ENCODE measurements at regions not wholly inside any gene's neighbourhood (a gene's known extent, or its start where the extent isn't known, plus 50 kb on each side); places are given as distances from the start of the nearest gene placed in this dataset.
"Not testable (repeated sequence)": the region's sequence is repeated elsewhere in the genome, so short reads cannot be mapped to it uniquely, and the experiment has no call there.

DNA sequence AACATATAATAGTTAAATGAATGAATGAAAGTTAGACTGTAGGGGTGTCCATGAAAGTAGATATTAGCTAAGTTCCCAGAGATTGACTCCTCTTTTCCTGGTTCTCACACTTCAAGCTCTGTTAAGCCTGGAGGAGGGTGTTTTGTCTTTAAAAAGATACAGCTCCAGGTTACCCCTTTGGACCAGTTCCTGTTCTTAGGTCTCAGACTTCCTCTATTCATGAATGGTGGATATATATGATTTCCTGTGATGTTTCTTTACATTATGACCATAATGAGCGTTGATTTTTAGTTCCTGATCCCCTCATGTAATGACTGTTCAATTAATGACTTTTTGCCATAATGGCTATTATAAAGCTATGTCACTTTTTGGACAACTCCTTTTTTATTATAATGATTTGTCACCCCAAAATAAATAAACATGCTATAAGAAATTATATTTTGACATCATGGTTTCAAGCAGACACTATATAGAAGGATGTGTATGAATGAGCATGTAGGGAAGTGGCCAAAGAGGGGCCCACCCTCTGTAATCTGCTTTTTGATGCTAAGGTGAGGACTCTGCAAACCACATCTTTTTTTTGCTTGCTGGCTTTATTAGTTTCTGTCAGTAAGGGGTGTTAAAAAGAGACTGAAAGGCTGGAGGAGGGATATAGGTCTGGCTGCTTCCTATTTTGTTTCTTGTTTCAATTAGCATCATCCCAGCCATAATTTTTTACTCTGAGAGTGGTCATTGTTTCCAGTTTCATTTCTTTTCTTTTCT lies 115.2 kb downstream of the FAM72B start:
- DNase-seq; H3K27me3 Mint-ChIP-seq; H3K36me3 Mint-ChIP-seq (ENCODE audit: low read depth); H3K4me3 Mint-ChIP-seq; H3K27ac Mint-ChIP-seq; H3K9me3 Mint-ChIP-seq; intact Hi-C loops (cut with micrococcal nuclease); POLR2A ChIA-PET; H3K4me1 Mint-ChIP-seq (ENCODE audit: low read depth); CTCF ChIA-PET; ATAC-seq: not testable (repeated sequence)

DNA sequence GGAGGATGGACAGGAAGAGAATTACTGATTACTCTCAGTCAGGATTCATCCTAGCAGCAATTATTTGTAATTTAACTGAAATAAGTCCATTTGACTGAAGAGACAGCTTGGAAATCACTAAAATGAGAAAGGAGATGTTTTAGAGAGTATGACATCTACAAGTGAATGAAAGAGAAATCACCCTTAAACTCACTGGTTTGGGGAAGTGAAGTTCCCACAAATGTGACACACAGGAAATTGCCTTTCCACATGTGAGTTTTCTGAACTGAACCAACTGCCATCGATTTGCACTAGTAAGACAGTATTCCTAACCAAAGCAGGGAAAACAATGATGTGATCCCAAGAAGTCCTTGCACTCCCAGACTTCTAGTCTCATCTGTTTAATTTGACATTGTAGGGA lies 110.3 kb downstream of the FAM72B start:
- CTCF ChIA-PET; H3K4me3 Mint-ChIP-seq; H3K9me3 Mint-ChIP-seq; intact Hi-C loops (cut with micrococcal nuclease); H3K27me3 Mint-ChIP-seq; POLR2A ChIA-PET; DNase-seq; ATAC-seq; H3K27ac Mint-ChIP-seq; H3K36me3 Mint-ChIP-seq (ENCODE audit: low read depth): not testable (repeated sequence)
- H3K4me1 Mint-ChIP-seq (ENCODE audit: low read depth) = peaks cover 10% of the 10 kb centered on the region

DNA sequence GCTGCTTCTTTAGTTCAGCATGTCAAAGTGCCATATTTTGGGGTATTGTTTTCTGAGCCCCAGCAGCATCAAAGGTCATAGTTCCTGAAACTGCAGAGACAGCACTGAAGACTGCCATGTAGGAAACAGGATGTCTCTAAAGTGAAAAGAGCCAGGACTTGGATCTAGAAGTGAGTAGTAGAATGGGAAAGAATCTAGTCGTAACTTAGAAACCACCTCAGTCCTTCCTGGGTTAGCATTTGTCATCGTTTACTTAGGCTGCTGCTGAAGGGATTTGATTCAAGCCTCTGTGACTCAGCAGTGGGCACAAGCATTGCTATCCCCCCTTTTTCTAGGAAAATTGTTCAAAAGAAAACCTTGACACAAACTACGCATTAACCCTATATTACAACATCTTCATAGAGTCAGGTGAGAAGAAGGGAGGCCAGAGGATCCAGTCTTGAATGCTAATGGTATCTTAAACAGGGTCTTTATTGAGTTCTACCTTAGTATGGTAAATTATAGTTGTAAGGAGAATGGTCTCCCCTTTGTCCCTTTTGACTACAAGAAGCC lies 108.8 kb downstream of the FAM72B start:
- H3K4me3 Mint-ChIP-seq; intact Hi-C loops (cut with micrococcal nuclease): not testable (repeated sequence)

DNA sequence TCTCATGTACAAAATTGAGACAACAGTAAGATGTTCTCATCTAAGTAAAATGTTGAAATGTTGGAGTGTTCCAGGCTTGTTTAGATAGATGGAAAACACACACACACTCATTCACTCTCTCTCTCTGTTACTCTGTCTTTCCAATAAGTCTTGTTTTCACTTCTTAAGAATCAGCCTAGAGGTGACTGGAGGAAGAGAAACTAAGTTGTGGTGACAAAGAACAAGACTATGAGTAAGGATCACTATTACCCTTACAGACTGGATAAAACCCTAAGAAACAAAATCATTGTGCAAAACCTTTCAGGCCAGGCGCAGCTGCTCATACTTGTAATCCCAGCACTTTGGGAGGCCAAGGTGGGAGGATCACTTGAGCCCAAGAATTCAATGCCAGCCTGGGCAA lies 107.5 kb downstream of the FAM72B start:
- H3K27me3 Mint-ChIP-seq; intact Hi-C loops (cut with micrococcal nuclease); H3K36me3 Mint-ChIP-seq (ENCODE audit: low read depth); CTCF ChIA-PET; H3K4me3 Mint-ChIP-seq; H3K27ac Mint-ChIP-seq; POLR2A ChIA-PET; H3K9me3 Mint-ChIP-seq; DNase-seq: not testable (repeated sequence)
- peak; percentile 88 for ATAC-seq
- H3K4me1 Mint-ChIP-seq (ENCODE audit: low read depth) = peaks cover 26% of the 10 kb centered on the region

More for the DNA sequence above, 108.8 kb downstream of the FAM72B start:
- H3K27me3 Mint-ChIP-seq; H3K36me3 Mint-ChIP-seq (ENCODE audit: low read depth); H3K9me3 Mint-ChIP-seq; DNase-seq; ATAC-seq; H3K27ac Mint-ChIP-seq; POLR2A ChIA-PET; CTCF ChIA-PET: not testable (repeated sequence)
- H3K4me1 Mint-ChIP-seq (ENCODE audit: low read depth) = peaks cover 17% of the 10 kb centered on the region

DNA sequence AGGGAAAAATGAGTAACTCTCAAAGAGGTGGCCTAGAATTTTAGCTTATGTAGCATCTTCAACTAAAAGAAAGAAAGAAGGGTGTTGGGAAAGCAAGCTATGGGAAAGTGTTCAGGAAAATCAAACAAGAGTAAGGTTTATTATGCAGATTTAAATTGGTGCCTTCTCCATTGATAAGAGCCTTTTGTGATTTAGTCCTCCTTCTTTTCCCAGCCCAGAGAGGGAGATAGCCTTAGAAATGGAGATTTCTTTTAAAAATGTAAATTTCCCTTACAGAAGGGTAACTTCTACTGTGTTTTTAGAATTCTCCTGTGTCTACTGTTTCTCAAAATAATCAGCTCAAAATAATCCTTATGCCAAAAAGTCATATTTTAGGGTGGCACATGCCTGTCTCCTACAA lies 104.5 kb downstream of the FAM72B start:
- POLR2A ChIA-PET; H3K27me3 Mint-ChIP-seq; H3K36me3 Mint-ChIP-seq (ENCODE audit: low read depth); H3K4me3 Mint-ChIP-seq; H3K9me3 Mint-ChIP-seq; H3K27ac Mint-ChIP-seq; intact Hi-C loops (cut with micrococcal nuclease); CTCF ChIA-PET; ATAC-seq; DNase-seq: not testable (repeated sequence)
- H3K4me1 Mint-ChIP-seq (ENCODE audit: low read depth) = peaks cover 22% of the 10 kb centered on the region

DNA sequence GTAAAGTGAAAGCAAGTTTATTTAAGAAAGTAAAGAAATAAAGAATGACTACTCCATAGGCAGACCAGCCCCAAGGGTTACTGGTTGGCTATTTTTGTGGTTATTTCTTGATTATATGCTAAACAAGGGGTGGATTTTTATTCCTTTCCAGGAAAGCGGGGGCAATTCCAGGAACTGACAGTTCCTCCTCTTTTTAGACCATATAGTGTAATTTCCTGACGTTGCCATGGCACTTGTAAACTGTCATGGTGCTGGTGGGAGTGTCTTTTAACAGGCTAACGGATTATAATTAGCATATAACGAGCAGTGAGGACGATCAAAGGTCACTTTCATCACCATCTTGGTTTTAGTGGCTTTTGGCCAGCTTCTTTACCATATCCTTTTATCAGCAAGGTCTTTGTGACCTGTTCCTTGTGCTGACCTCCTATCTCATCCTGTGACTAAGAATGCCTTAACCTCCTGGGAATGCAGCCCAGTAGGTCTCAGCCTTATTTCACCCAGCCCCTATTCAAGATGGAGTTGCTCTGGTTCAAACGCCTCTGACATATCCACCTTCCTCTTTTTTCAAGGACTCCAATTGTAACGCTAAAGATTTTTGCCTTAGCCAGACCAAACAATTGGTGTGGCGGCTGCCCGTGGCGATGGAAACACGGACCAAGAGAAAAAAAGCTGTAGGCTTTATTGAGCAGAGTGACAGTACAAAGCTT lies 103.8 kb downstream of the FAM72B start:
- H3K27ac Mint-ChIP-seq = peak overlapping the region; percentile 52
- CTCF ChIA-PET; H3K36me3 Mint-ChIP-seq (ENCODE audit: low read depth); H3K9me3 Mint-ChIP-seq; intact Hi-C loops (cut with micrococcal nuclease); H3K4me3 Mint-ChIP-seq; POLR2A ChIA-PET; H3K27me3 Mint-ChIP-seq: not testable (repeated sequence)
- ATAC-seq (peak; percentile 37), DNase-seq (peak; percentile 77)
- H3K4me1 Mint-ChIP-seq (ENCODE audit: low read depth) = peaks cover 21% of the 10 kb centered on the region

DNA sequence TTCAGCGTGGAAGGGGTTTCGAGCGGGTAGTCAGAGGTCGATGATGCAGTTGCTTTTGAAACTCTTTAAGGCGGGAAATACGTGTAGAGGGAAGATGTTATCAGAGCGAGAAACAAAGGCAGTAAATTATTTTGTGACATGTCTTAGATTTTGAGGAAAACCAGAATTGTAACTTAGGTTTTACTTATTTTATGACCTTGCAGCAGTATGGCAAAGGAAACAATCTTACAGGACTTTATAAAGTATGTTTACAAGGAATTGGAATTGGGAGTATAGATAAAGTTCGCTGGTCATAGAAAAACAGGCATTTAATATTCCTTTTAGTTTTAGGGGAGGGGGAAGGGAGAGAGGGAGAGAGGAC lies 103.3 kb downstream of the FAM72B start:
- H3K27ac Mint-ChIP-seq = peak overlapping the region; percentile 52
- CTCF ChIA-PET; DNase-seq; H3K4me3 Mint-ChIP-seq; POLR2A ChIA-PET; H3K9me3 Mint-ChIP-seq; H3K27me3 Mint-ChIP-seq; H3K36me3 Mint-ChIP-seq (ENCODE audit: low read depth); ATAC-seq; intact Hi-C loops (cut with micrococcal nuclease): not testable (repeated sequence)
- H3K4me1 Mint-ChIP-seq (ENCODE audit: low read depth) = peaks cover 20% of the 10 kb centered on the region

DNA sequence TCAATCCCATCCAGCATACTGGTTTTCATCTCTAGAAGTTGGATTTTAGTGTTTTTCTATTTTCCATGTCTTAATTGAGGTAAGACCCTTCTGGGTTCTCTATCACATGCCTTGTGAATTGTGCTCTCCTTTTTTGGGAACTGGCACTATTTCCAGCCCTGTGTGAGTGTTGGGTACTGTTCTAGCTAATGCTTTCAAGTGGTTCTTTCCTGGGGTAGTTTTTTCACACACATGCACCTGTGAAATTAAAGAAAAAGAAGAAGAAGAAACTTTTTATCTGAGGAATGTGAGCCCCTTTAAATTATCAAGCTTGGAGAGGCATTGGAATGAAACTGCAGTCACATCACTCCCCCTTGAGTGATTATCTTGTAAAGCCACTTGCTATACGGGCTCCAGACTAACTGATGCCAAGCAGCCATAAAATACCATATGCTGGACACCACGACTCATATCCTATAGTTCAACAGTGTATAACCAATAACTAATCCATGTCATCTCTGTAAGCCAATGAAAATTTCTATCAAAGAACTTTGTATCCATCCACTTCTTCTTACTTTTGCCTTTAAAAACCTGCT lies 102.4 kb downstream of the FAM72B start:
- H3K4me3 Mint-ChIP-seq; ATAC-seq; DNase-seq; H3K9me3 Mint-ChIP-seq; POLR2A ChIA-PET; H3K27me3 Mint-ChIP-seq; H3K27ac Mint-ChIP-seq; CTCF ChIA-PET; intact Hi-C loops (cut with micrococcal nuclease); H3K36me3 Mint-ChIP-seq (ENCODE audit: low read depth): not testable (repeated sequence)
- H3K4me1 Mint-ChIP-seq (ENCODE audit: low read depth) = peaks cover 19% of the 10 kb centered on the region

DNA sequence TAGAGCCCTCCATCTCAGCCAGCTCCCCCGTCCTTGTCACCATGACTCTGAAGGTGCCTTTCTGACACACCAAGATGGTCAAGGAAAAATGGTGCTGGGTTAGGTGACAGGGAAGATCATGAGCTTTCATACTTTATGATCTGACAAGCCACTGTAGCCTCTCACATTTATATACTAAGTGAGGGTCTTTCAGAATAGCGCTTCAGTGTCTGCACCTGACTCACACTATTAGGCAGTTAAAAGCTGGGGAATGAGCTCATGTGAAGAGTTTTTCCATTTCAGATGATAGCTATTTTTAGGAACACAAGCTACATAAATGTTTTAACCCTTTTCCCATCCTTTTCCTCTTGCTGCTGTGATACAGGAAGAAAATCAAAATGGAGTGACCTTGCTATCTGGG lies 101.1 kb downstream of the FAM72B start:
- H3K27me3 Mint-ChIP-seq; H3K27ac Mint-ChIP-seq; POLR2A ChIA-PET; intact Hi-C loops (cut with micrococcal nuclease); ATAC-seq; DNase-seq; H3K9me3 Mint-ChIP-seq; H3K4me3 Mint-ChIP-seq; CTCF ChIA-PET; H3K36me3 Mint-ChIP-seq (ENCODE audit: low read depth): not testable (repeated sequence)
- H3K4me1 Mint-ChIP-seq (ENCODE audit: low read depth) = peaks cover 23% of the 10 kb centered on the region

DNA sequence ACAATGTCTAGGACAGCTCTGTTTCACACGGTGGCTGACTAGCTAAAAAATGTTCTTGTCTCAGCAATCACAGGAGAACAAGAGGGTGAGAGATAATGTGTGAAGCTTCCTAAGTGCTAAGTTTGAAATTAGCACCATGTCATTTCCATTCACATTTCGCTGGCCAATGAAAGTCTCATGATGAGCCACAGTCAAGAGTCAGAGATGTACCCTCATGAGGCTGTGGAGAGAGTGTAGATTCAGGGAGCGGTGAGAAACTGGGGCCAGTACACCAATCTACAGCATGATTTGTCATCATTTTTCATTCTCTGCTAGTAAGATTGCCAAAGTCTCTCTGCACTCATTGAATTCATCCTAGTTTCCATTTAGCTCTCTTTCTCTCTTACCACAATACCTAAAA lies 97.9 kb downstream of the FAM72B start:
- intact Hi-C loops (cut with micrococcal nuclease); CTCF ChIA-PET; H3K36me3 Mint-ChIP-seq (ENCODE audit: low read depth); POLR2A ChIA-PET; DNase-seq; H3K4me3 Mint-ChIP-seq; H3K9me3 Mint-ChIP-seq; H3K27me3 Mint-ChIP-seq; H3K27ac Mint-ChIP-seq: not testable (repeated sequence)
- peaks cover 12% of the 10 kb centered on the region for H3K4me1 Mint-ChIP-seq (ENCODE audit: low read depth)
- ATAC-seq = peak; percentile 69

DNA sequence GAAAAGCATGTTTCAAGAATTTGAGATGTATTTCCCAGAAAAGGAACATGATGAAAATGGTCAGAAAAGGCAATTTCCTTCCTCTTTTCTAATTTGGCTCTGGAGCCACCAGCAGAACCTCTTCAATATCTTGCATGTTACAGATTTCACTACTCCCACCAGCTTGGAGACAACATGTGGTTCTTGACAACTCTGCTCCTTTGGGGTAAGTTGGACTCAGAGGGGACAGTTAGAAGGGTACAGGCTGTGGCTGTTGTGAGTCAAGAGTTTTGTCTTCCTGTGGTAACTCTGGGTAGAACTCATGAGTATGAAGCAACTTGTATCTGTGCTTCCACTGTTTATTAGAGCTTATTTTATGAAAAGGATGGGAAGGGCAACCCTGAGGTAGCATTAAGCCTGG lies 96.9 kb downstream of the FAM72B start:
- intact Hi-C loops (cut with micrococcal nuclease); H3K27ac Mint-ChIP-seq; H3K36me3 Mint-ChIP-seq (ENCODE audit: low read depth); DNase-seq; H3K9me3 Mint-ChIP-seq; CTCF ChIA-PET; H3K4me3 Mint-ChIP-seq; H3K4me1 Mint-ChIP-seq (ENCODE audit: low read depth); POLR2A ChIA-PET; H3K27me3 Mint-ChIP-seq: not testable (repeated sequence)
- ATAC-seq = peak; percentile 73

DNA sequence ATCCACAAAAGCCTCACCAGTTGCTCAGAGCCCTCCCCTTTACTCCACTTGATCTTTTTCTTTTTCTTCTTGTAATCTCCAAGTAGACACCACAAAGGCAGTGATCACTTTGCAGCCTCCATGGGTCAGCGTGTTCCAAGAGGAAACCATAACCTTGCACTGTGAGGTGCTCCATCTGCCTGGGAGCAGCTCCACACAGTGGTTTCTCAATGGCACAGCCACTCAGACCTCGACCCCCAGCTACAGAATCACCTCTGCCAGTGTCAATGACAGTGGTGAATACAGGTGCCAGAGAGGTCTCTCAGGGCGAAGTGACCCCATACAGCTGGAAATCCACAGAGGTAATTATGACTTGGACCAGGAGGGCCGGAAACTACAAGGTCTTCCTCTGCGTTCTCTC lies 95.6 kb downstream of the FAM72B start:
- DNase-seq; H3K36me3 Mint-ChIP-seq (ENCODE audit: low read depth); H3K27me3 Mint-ChIP-seq; intact Hi-C loops (cut with micrococcal nuclease); H3K9me3 Mint-ChIP-seq; H3K4me1 Mint-ChIP-seq (ENCODE audit: low read depth); H3K4me3 Mint-ChIP-seq; ATAC-seq; H3K27ac Mint-ChIP-seq; CTCF ChIA-PET; POLR2A ChIA-PET: not testable (repeated sequence)
